ENCODE measurements at regions not wholly inside any gene's neighbourhood (a gene's known extent, or its start where the extent isn't known, plus 50 kb on each side); places are given as distances from the start of the nearest gene placed in this dataset.

- intact Hi-C loops (cut with DNase I): no loop called here
- TF ChIP-seq, protein P1, sequence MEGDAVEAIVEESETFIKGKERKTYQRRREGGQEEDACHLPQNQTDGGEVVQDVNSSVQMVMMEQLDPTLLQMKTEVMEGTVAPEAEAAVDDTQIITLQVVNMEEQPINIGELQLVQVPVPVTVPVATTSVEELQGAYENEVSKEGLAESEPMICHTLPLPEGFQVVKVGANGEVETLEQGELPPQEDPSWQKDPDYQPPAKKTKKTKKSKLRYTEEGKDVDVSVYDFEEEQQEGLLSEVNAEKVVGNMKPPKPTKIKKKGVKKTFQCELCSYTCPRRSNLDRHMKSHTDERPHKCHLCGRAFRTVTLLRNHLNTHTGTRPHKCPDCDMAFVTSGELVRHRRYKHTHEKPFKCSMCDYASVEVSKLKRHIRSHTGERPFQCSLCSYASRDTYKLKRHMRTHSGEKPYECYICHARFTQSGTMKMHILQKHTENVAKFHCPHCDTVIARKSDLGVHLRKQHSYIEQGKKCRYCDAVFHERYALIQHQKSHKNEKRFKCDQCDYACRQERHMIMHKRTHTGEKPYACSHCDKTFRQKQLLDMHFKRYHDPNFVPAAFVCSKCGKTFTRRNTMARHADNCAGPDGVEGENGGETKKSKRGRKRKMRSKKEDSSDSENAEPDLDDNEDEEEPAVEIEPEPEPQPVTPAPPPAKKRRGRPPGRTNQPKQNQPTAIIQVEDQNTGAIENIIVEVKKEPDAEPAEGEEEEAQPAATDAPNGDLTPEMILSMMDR (IDR thresholded peaks at IDR 0.05): no peak
- TF ChIP-seq POLR2A (IDR thresholded peaks at IDR 0.05): no peak
- ATAC-seq (no peak), DNase-seq (no peak)
- Histone ChIP-seq H3K4me3 (no peak overlapping the region), H3K36me3 (no peaks in the 10 kb centered on the region), H3K27ac (no peak overlapping the region), H3K9me3 (no peaks in the 10 kb centered on the region), H3K4me1 (no peaks in the 10 kb centered on the region), H3K27me3 (no peaks in the 10 kb centered on the region)
- 100% methylated on average over 1 of the region's 1 CpG for WGBS (ENCODE audit: insufficient coverage, low coverage, low lambda C conversion rate, missing lambda C conversion rate)
Measured at GRCh38 chr13:75231235-75231634, 250.7 kb downstream of the TBC1D4 start.

DNA sequence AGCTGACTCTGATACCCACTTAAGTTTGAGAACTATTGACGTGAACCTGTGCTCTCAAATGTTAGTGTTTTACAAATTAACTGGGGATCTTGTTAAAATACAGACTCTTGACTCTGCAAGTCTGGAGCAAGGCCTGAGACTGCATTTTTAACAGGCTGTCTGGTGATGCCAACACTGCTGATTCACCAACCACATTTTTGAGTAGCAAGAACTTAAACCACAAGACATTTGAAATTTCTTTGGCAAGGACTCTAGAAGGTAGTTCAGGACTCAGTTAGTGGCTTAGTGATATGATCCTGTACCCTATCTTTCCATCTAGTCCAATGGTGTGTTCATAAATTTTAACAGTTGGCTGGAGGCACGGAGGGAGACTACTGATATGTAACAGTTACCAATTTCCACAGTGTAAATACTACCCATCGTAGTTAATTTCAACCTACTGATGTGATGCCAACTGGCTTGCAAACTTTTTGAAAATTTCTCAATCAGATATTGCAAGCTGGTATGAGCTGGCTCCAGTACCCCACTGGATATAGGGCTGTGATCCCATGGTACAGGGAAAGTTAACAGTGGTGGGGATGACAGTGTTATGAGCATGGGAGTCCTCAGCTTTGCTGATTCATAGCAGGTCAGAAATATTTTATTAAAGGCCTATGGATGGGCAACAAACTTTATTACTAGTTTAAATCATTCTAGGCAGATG is 255.1 kb downstream of the TBC1D4 start:
- intact Hi-C loops (cut with DNase I): no loop called here
- no peak for ATAC-seq
- no peak overlapping the region for H3K27ac ChIP-seq

GRCh38 chr13:75226092-75226491 is 255.9 kb downstream of the TBC1D4 start:
- H3K4me3 ChIP-seq: no peak overlapping the region
- TF ChIP-seq, protein P1 (IDR thresholded peaks at IDR 0.05): no peak
- no peak for TF ChIP-seq POLR2A (IDR thresholded peaks at IDR 0.05)
- no peaks in the 10 kb centered on the region for H3K27me3 ChIP-seq
- H3K27ac ChIP-seq: no peak overlapping the region
- no peaks in the 10 kb centered on the region for H3K9me3 ChIP-seq
- ATAC-seq (no peak), DNase-seq (no peak)
- intact Hi-C loops (cut with DNase I): no loop called here
- WGBS (ENCODE audit: insufficient coverage, low coverage, low lambda C conversion rate, missing lambda C conversion rate): 52% methylated on average over 3 of the region's 9 CpGs
- no peaks in the 10 kb centered on the region for H3K4me1 ChIP-seq
- H3K36me3 ChIP-seq: no peaks in the 10 kb centered on the region

More for the DNA sequence above, 255.1 kb downstream of the TBC1D4 start:
- Histone ChIP-seq H3K27me3 (no peaks in the 10 kb centered on the region), H3K4me1 (no peaks in the 10 kb centered on the region), H3K9me3 (no peaks in the 10 kb centered on the region), H3K36me3 (no peaks in the 10 kb centered on the region), H3K4me3 (no peak overlapping the region)
- TF ChIP-seq, protein P1 (IDR thresholded peaks at IDR 0.05): no peak
- TF ChIP-seq POLR2A (IDR thresholded peaks at IDR 0.05): no peak
- WGBS (ENCODE audit: insufficient coverage, low coverage, low lambda C conversion rate, missing lambda C conversion rate): 39% methylated on average over 3 of the region's 3 CpGs
- no peak for DNase-seq

GRCh38 chr13:75225288-75226032 is 256.5 kb downstream of the TBC1D4 start:
- DNase-seq (no peak), ATAC-seq (no peak)
- no peaks in the 10 kb centered on the region for H3K4me1 ChIP-seq
- H3K4me3 ChIP-seq: no peak overlapping the region
- no peaks in the 10 kb centered on the region for H3K36me3 ChIP-seq
- WGBS (ENCODE audit: insufficient coverage, low coverage, low lambda C conversion rate, missing lambda C conversion rate): 83% methylated on average over 1 of the region's 1 CpG
- H3K9me3 ChIP-seq: no peaks in the 10 kb centered on the region
- TF ChIP-seq POLR2A (IDR thresholded peaks at IDR 0.05): no peak
- TF ChIP-seq, protein P1 (IDR thresholded peaks at IDR 0.05): no peak
- H3K27me3 ChIP-seq: no peaks in the 10 kb centered on the region
- no peak overlapping the region for H3K27ac ChIP-seq
- intact Hi-C loops (cut with DNase I): no loop called here
